GM12872 (cell line): ENCODE measurements at regions not wholly inside any gene's neighbourhood (a gene's known extent, or its start where the extent isn't known, plus 50 kb on each side); places are given as distances from the start of the nearest gene placed in this dataset.

Experiments used
- CTCF ChIP-seq: IDR thresholded peaks from 3 replicates; pipeline ENCODE4 v1.5.1; 2011; ENCODE audit warnings: low read depth, mild to moderate bottlenecking, low read length, moderate library complexity; ENCODE audit not compliant: insufficient read depth

GRCh38 chr2:12223732-12224131, 477.3 kb downstream of the LPIN1 start:
- TF ChIP-seq CTCF, result no peak

GRCh38 chr2:12226653-12227052, 480.2 kb downstream of the LPIN1 start:
- TF ChIP-seq CTCF, result no peak

GRCh38 chr2:12227941-12228608, 481.6 kb downstream of the LPIN1 start:
- no peak for TF ChIP-seq CTCF

- no peak for TF ChIP-seq CTCF
These were observed 484.9 kb downstream of the LPIN1 start for GRCh38 chr2:12231288-12231687.

- no peak for TF ChIP-seq CTCF
These were observed 483.9 kb upstream of the TRIB2 start for GRCh38 chr2:12232876-12233275.

- TF ChIP-seq CTCF, result no peak
These were observed 480.4 kb upstream of the TRIB2 start for GRCh38 chr2:12236136-12236844.

- TF ChIP-seq CTCF, result no peak
These were observed 476.5 kb upstream of the TRIB2 start for GRCh38 chr2:12240206-12240605.
